ENCODE measurements at regions not wholly inside any gene's neighbourhood (a gene's known extent, or its start where the extent isn't known, plus 50 kb on each side); places are given as distances from the start of the nearest gene placed in this dataset.
"Not testable (repeated sequence)": the region's sequence is repeated elsewhere in the genome, so short reads cannot be mapped to it uniquely, and the experiment has no call there.

DNA sequence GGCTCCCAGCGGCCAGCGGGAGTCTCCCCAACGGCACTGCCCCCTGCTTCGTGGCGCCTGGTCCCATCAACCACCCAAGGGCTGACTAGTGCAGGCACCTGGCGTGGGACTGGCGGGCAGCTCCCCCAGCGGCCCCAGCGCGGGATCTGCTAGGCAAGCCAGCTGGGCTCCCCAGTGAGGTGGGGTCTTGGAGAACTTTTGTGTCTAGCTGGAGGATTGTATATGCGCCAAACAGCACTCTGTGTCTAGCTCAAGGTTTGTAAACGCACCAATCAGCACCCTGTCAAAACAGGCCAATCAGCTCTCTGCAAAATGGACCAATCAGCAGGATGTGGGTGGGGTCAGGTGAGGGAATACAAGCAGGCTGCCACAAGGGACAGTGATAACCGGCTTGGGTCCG lies 1988.2 kb downstream of the FOXD4L5 start:
- not testable (repeated sequence) for H3K27ac ChIP-seq; DNase-seq (ENCODE audit: low spot score); H3K4me3 ChIP-seq

DNA sequence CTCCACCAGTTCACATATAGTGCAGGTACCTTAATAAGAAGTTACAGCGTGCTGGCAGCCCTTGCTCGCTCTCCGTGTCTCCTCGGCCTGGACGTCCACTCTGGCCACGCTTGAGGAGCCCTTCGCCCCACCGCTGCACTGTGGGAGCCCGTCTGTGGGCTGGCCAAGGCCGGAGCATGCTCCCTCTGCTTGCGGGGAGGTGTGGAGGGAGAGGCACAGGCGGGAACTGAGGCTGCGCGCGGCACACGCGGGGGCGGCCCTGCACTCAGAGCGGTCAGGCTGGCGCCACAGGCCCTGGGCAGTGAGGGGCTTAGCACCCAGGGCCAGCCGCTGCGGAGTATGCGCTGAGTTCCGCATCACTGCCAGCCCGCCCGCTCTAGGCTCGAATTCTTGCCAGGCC lies 1988.6 kb downstream of the FOXD4L5 start:
- not testable (repeated sequence) for DNase-seq (ENCODE audit: low spot score); H3K4me3 ChIP-seq; H3K27ac ChIP-seq

DNA sequence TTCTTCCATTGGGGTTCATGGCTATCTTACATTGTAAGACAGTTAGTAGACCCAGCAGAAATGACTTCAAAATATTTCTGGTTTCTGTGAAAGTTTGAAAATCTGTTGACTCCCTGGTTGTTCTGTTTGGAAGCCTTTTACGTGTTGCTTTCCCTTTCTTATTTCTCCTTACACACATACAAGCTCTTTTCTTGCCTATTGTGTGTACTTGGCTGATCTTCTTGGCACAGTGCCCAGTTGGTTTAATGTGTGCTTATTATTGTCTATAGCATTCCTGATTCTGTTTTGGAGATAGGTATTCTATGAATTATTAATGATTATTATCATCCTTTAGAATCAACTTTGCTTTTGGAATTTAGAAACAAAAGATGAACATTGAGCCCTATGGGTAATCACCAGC lies 1995.0 kb downstream of the FOXD4L5 start:
- DNase-seq (ENCODE audit: low spot score); H3K4me3 ChIP-seq; H3K27ac ChIP-seq: not testable (repeated sequence)
